ENCODE measurements at regions not wholly inside any gene's neighbourhood (a gene's known extent, or its start where the extent isn't known, plus 50 kb on each side); places are given as distances from the start of the nearest gene placed in this dataset.

DNA sequence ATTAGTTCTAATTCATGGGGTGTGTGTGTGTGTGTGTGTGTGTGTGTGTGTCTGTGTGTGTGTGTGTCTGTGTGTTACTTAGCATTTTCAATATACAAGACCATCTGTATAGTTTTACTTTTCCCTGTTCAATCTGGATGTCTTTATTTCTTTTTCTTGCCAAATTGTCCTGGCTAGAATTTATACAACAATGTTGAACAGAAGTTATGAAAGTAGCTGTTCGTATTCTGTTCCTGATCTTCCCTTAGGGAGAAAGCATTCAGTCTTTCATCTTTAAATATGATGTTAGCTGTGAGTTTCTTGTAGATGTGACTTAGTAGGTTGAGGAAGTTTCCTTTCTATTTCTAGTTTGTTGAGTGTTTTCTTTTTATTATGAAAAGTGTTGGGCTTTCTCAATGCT is 101.0 kb upstream of the ADRA1D start:
- TF ChIP-seq POLR2AphosphoS5 (IDR thresholded peaks at IDR 0.05; ENCODE audit: borderline replicate concordance, low read depth, low read length) (no peak), FOXP2 (optimal IDR thresholded peaks at IDR 0.05; ENCODE audit: control extremely low read depth, extremely low read length, insufficient read depth) (no peak), EZH2 (IDR thresholded peaks at IDR 0.05) (no peak)
- peaks cover 4% of the 10 kb centered on the region; the same call in 1 of the 2 replicates for H3K9me3 ChIP-seq (ENCODE audit: low read depth, low read length)
- no peak for DNase-seq (ENCODE audit: low read depth, low spot score)
- H3K9ac ChIP-seq (ENCODE audit: insufficient read length): no peak overlapping the region
- no peak overlapping the region for H3K27ac ChIP-seq
- no peak overlapping the region for H3K4me3 ChIP-seq
- no peaks in the 10 kb centered on the region for H3K36me3 ChIP-seq (ENCODE audit: insufficient read depth, low read length)

- Histone ChIP-seq H3K27ac (no peak overlapping the region), H3K9ac (ENCODE audit: insufficient read length) (no peak overlapping the region), H3K4me3 (no peak overlapping the region), H3K9me3 (ENCODE audit: low read depth, low read length) (no peaks in the 10 kb centered on the region; the same call in 1 of the 2 replicates), H3K36me3 (ENCODE audit: insufficient read depth, low read length) (no peaks in the 10 kb centered on the region)
- peak; percentile 82 for DNase-seq (ENCODE audit: low read depth, low spot score)
- TF ChIP-seq EZH2 (IDR thresholded peaks at IDR 0.05): no peak
- peak; percentile 56; the same call in 1 of the 2 replicates for TF ChIP-seq POLR2AphosphoS5 (IDR thresholded peaks at IDR 0.05; ENCODE audit: borderline replicate concordance, low read depth, low read length)
Measured at GRCh38 chr20:4344670-4345069, 95.6 kb upstream of the ADRA1D start.

GRCh38 chr20:4342609-4343008 is 93.5 kb upstream of the ADRA1D start:
- H3K4me3 ChIP-seq: peak overlapping the region; percentile 53
- H3K27ac ChIP-seq: peak overlapping the region; percentile 76; the same call in 1 of the 2 replicates
- H3K9me3 ChIP-seq (ENCODE audit: low read depth, low read length): no peaks in the 10 kb centered on the region; the same call in 1 of the 2 replicates
- H3K9ac ChIP-seq (ENCODE audit: insufficient read length): no peak overlapping the region
- TF ChIP-seq EZH2 (IDR thresholded peaks at IDR 0.05): no peak
- TF ChIP-seq POLR2AphosphoS5 (IDR thresholded peaks at IDR 0.05; ENCODE audit: borderline replicate concordance, low read depth, low read length): no peak
- TF ChIP-seq FOXP2 (optimal IDR thresholded peaks at IDR 0.05; ENCODE audit: control extremely low read depth, extremely low read length, insufficient read depth): no peak
- H3K36me3 ChIP-seq (ENCODE audit: insufficient read depth, low read length): no peaks in the 10 kb centered on the region
- DNase-seq (ENCODE audit: low read depth, low spot score): no peak

GRCh38 chr20:4341804-4342485 is 92.9 kb upstream of the ADRA1D start:
- TF ChIP-seq POLR2AphosphoS5 (IDR thresholded peaks at IDR 0.05; ENCODE audit: borderline replicate concordance, low read depth, low read length) (no peak; the same call in 1 of the 2 replicates), FOXP2 (optimal IDR thresholded peaks at IDR 0.05; ENCODE audit: control extremely low read depth, extremely low read length, insufficient read depth) (no peak), EZH2 (IDR thresholded peaks at IDR 0.05) (no peak)

DNA sequence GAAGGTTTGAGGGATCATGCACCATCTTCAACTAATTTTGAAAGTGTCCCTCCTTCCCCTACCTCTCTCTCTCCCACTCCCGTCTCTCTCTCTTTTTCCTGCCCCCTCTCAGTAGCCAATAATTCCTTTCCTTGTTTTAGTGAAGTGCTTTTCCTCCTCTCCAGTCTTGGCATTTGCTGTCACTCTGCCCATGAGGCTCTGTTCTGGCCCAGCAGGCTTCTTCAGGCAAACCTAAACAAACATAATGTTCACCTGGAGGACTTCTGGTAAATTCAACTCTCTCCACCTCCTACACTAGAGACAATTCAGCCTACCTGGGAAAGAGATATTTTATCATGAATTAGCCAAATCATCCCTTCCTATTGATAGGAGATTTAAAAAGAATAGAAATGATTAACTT is 86.6 kb upstream of the ADRA1D start:
- Histone ChIP-seq H3K9me3 (ENCODE audit: low read depth, low read length) (no peaks in the 10 kb centered on the region), H3K27ac (no peak overlapping the region), H3K9ac (ENCODE audit: insufficient read length) (no peak overlapping the region), H3K36me3 (ENCODE audit: insufficient read depth, low read length) (no peaks in the 10 kb centered on the region), H3K4me3 (no peak overlapping the region)
- TF ChIP-seq POLR2AphosphoS5 (IDR thresholded peaks at IDR 0.05; ENCODE audit: borderline replicate concordance, low read depth, low read length) (no peak), EZH2 (IDR thresholded peaks at IDR 0.05) (no peak), FOXP2 (optimal IDR thresholded peaks at IDR 0.05; ENCODE audit: control extremely low read depth, extremely low read length, insufficient read depth) (no peak)
- no peak for DNase-seq (ENCODE audit: low read depth, low spot score)

More at GRCh38 chr20:4341804-4342485, 92.9 kb upstream of the ADRA1D start:
- no peaks in the 10 kb centered on the region for H3K36me3 ChIP-seq (ENCODE audit: insufficient read depth, low read length)
- H3K9ac ChIP-seq (ENCODE audit: insufficient read length): peak overlapping the region; percentile 6
- H3K9me3 ChIP-seq (ENCODE audit: low read depth, low read length): no peaks in the 10 kb centered on the region; the same call in 1 of the 2 replicates
- peak overlapping the region; percentile 76 for H3K27ac ChIP-seq
- DNase-seq (ENCODE audit: low read depth, low spot score): no peak
- H3K4me3 ChIP-seq: peak overlapping the region; percentile 53

GRCh38 chr20:4332121-4332860 is 83.2 kb upstream of the ADRA1D start:
- no peak for TF ChIP-seq EZH2 (IDR thresholded peaks at IDR 0.05)
- no peak for TF ChIP-seq POLR2AphosphoS5 (IDR thresholded peaks at IDR 0.05; ENCODE audit: borderline replicate concordance, low read depth, low read length)
- no peak for TF ChIP-seq FOXP2 (optimal IDR thresholded peaks at IDR 0.05; ENCODE audit: control extremely low read depth, extremely low read length, insufficient read depth)
- Histone ChIP-seq H3K4me3 (no peak overlapping the region), H3K9ac (ENCODE audit: insufficient read length) (no peak overlapping the region), H3K27ac (no peak overlapping the region), H3K36me3 (ENCODE audit: insufficient read depth, low read length) (no peaks in the 10 kb centered on the region), H3K9me3 (ENCODE audit: low read depth, low read length) (no peaks in the 10 kb centered on the region)
- DNase-seq (ENCODE audit: low read depth, low spot score): no peak

GRCh38 chr20:4330011-4330410 is 80.9 kb upstream of the ADRA1D start:
- no peak overlapping the region for H3K9ac ChIP-seq (ENCODE audit: insufficient read length)
- H3K36me3 ChIP-seq (ENCODE audit: insufficient read depth, low read length): no peaks in the 10 kb centered on the region
- no peak overlapping the region for H3K4me3 ChIP-seq
- DNase-seq (ENCODE audit: low read depth, low spot score): no peak
- H3K9me3 ChIP-seq (ENCODE audit: low read depth, low read length): no peaks in the 10 kb centered on the region
- H3K27ac ChIP-seq: no peak overlapping the region
- TF ChIP-seq EZH2 (IDR thresholded peaks at IDR 0.05): no peak
- TF ChIP-seq POLR2AphosphoS5 (IDR thresholded peaks at IDR 0.05; ENCODE audit: borderline replicate concordance, low read depth, low read length): no peak
- no peak for TF ChIP-seq FOXP2 (optimal IDR thresholded peaks at IDR 0.05; ENCODE audit: control extremely low read depth, extremely low read length, insufficient read depth)

DNA sequence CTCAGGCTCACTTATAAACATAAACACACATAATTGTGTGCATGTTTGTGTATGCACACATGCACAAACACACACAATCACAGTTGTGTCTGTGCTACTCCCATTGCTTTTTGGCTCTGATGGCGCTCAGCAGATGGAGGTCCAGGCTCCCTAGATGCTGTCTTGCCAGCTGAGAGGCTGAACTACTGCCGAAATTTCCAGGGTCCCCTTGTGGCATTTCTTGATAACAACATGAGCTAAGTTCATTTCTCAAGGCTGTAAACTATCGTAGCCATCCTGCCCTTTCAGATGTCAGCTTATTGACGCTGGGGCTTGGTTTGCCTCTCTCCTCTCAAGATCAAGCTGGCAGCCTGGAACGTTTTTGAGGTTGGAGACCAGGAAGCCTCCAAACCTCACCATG is 80.1 kb upstream of the ADRA1D start:
- no peak overlapping the region for H3K4me3 ChIP-seq
- DNase-seq (ENCODE audit: low read depth, low spot score): no peak
- no peak overlapping the region for H3K27ac ChIP-seq
- H3K9me3 ChIP-seq (ENCODE audit: low read depth, low read length): no peaks in the 10 kb centered on the region
- no peak for TF ChIP-seq POLR2AphosphoS5 (IDR thresholded peaks at IDR 0.05; ENCODE audit: borderline replicate concordance, low read depth, low read length)
- TF ChIP-seq FOXP2 (optimal IDR thresholded peaks at IDR 0.05; ENCODE audit: control extremely low read depth, extremely low read length, insufficient read depth): no peak
- TF ChIP-seq EZH2 (IDR thresholded peaks at IDR 0.05): no peak
- H3K36me3 ChIP-seq (ENCODE audit: insufficient read depth, low read length): no peaks in the 10 kb centered on the region
- H3K9ac ChIP-seq (ENCODE audit: insufficient read length): no peak overlapping the region
